Ovary (tissue), 7 donors: ENCODE measurements at regions not wholly inside any gene's neighbourhood (a gene's known extent, or its start where the extent isn't known, plus 50 kb on each side); places are given as distances from the start of the nearest gene placed in this dataset.

Source experiments
- DNase-seq, 5 donors: peaks; one replicate each; pipeline ENCODE4 v3.0.0-alpha.2; 2019 to 2020
- H3K27ac ChIP-seq, 2 donors: fragments of 200-600 bp; one replicate each; pipeline versions ENCODE4 v1.5.1 to v1.8.0; 2019 to 2022
- H3K27me3 ChIP-seq: fragments of 200-600 bp; one replicate; pipeline ENCODE4 v1.8.0; 2022
- H3K36me3 ChIP-seq: fragments of 200-600 bp; sonication (generic); one replicate; pipeline ENCODE4 v1.5.1; 2019
- H3K4me1 ChIP-seq: one replicate; pipeline ENCODE4 v1.8.1; 2013; ENCODE audit warnings: mild to moderate bottlenecking, moderate library complexity; ENCODE audit not compliant: insufficient read depth
- H3K4me3 ChIP-seq: fragments of 200-600 bp; sonication (generic); one replicate; pipeline ENCODE4 v1.5.1; 2017
- H3K9me3 ChIP-seq, 2 donors: fragments of 200-600 bp in 1 of 2; sonication (generic) in 1 of 2; one replicate each; pipeline versions ENCODE4 v1.5.1 to v1.8.1; 2013 to 2019; ENCODE audit warnings: mild to moderate bottlenecking in 1 of 2, moderate library complexity in 1 of 2
- CTCF ChIP-seq, 3 donors: fragments of 450-650 bp in 2 of 3; fragments of 200-600 bp in 1 of 3; IDR thresholded peaks; one replicate each; pipeline versions ENCODE4 v1.5.1 to v1.8.0; 2016 to 2022; ENCODE audit warnings: antibody characterized with exemption in 3 of 3, mild to moderate bottlenecking in 1 of 3
- EP300 ChIP-seq: sonication (generic); formaldehyde crosslinking; IDR thresholded peaks from one replicate; pipeline ENCODE4 v1.6.1; 2017; ENCODE audit warnings: antibody characterized with exemption
- POLR2A ChIP-seq: fragments of 450-650 bp; IDR thresholded peaks from one replicate; pipeline ENCODE4 v1.6.1; 2017; ENCODE audit warnings: antibody characterized with exemption, mild to moderate bottlenecking, moderate library complexity
- WGBS, 3 donors: extraction: QIAGEN DNeasy Blood & Tissue Kit in 1 of 3; methylation state at CpG; one replicate each; pipeline versions ENCODE4 v1.1.5 to v1.1.7; 2013 to 2017; 5-methylcytosine and 5-hydroxymethylcytosine counted together
- intact Hi-C, 4 donors: fragments of 100-400 bp; cut with DNase I; formaldehyde crosslinking; loops; one replicate each; pipeline versions ENCODE4 v1.11.0 to v1.15.1; 2022 to 2023
- donor health status: DM: no; HTN: no; CAD: no; lungs with moderate emphysema.
- donor health status: DM: no; HTN: no; CAD: no.
- donor health status: Bipolar disorder and iron deficiency.
- donor health status: DM: no; HTN: no; CAD: no.
- donor health status: DM: yes; HTN: yes; CAD: no.

- no peak for DNase-seq
- Histone ChIP-seq H3K36me3 (no peaks in the 10 kb centered on the region), H3K4me1 (no peaks in the 10 kb centered on the region), H3K27ac (no peak overlapping the region), H3K4me3 (no peak overlapping the region), H3K9me3 (no peaks in the 10 kb centered on the region), H3K27me3 (no peaks in the 10 kb centered on the region)
- TF ChIP-seq EP300 (no peak), CTCF (IDR thresholded peaks at IDR 0.05) (no peak), POLR2A (no peak)
- intact Hi-C loops = no loop called here
- 92 to 97% (median 93%) methylated on average over 2 of the region's 2 CpGs for WGBS, 3 donors
These were observed 161.4 kb upstream of the AHI1 start for GRCh38 chr6:135658916-135659315.

GRCh38 chr6:135664527-135664926 lies 167.0 kb upstream of the AHI1 start:
- no peaks in the 10 kb centered on the region for H3K9me3 ChIP-seq
- 95 to 98% (median 97%) methylated on average over 3 of the region's 3 CpGs for WGBS, 3 donors
- H3K36me3 ChIP-seq = no peaks in the 10 kb centered on the region
- H3K27me3 ChIP-seq = no peaks in the 10 kb centered on the region
- TF ChIP-seq CTCF (IDR thresholded peaks at IDR 0.05) = no peak
- TF ChIP-seq POLR2A = no peak
- TF ChIP-seq EP300 = no peak
- DNase-seq = no peak
- no peak overlapping the region for H3K4me3 ChIP-seq
- no peak overlapping the region for H3K27ac ChIP-seq
- no peaks in the 10 kb centered on the region for H3K4me1 ChIP-seq
- intact Hi-C loops = no loop called here

GRCh38 chr6:135665935-135666334 lies 168.4 kb upstream of the AHI1 start:
- no peaks in the 10 kb centered on the region for H3K36me3 ChIP-seq
- no peaks in the 10 kb centered on the region for H3K9me3 ChIP-seq
- no peaks in the 10 kb centered on the region for H3K4me1 ChIP-seq
- no peak overlapping the region for H3K4me3 ChIP-seq
- intact Hi-C loops = no loop called here
- TF ChIP-seq EP300 = no peak
- TF ChIP-seq CTCF (IDR thresholded peaks at IDR 0.05) = no peak
- TF ChIP-seq POLR2A = no peak
- peaks cover 2% of the 10 kb centered on the region for H3K27me3 ChIP-seq
- no peak for DNase-seq
- WGBS, 3 donors = 78 to 83% (median 82%) methylated on average over 4 of the region's 4 CpGs
- no peak overlapping the region for H3K27ac ChIP-seq

GRCh38 chr6:135667691-135668455 lies 170.3 kb upstream of the AHI1 start:
- intact Hi-C loops = no loop called here
- H3K36me3 ChIP-seq = no peaks in the 10 kb centered on the region
- H3K27ac ChIP-seq = no peak overlapping the region
- H3K4me3 ChIP-seq = no peak overlapping the region
- DNase-seq = peak; percentile 12 to 44 (median 31)
- H3K4me1 ChIP-seq = no peaks in the 10 kb centered on the region
- TF ChIP-seq POLR2A = no peak
- no peak for TF ChIP-seq CTCF (IDR thresholded peaks at IDR 0.05)
- TF ChIP-seq EP300 = no peak
- no peaks in the 10 kb centered on the region for H3K9me3 ChIP-seq
- 16 to 22% (median 22%) methylated on average over 12 of the region's 12 CpGs for WGBS, 3 donors
- peaks cover 2% of the 10 kb centered on the region for H3K27me3 ChIP-seq
